ENCODE measurements at regions not wholly inside any gene's neighbourhood (a gene's known extent, or its start where the extent isn't known, plus 50 kb on each side); places are given as distances from the start of the nearest gene placed in this dataset.

GRCh38 chrX:7218321-7219152 lies 70.6 kb upstream of the PUDP start (continued):
- no peak for TF ChIP-seq ZSCAN5A (CRISPR knock-in tag; IDR thresholded peaks at IDR 0.05; ENCODE audit: borderline replicate concordance)
- no peak for TF ChIP-seq ZNF280B (CRISPR knock-in tag; IDR thresholded peaks at IDR 0.05; ENCODE audit: borderline replicate concordance)
- no peak for TF ChIP-seq HCFC1 (IDR thresholded peaks at IDR 0.05; ENCODE audit: low read depth, low read length)
- no peak for TF ChIP-seq ZNF574 (CRISPR knock-in tag; IDR thresholded peaks at IDR 0.05)
- TF ChIP-seq ZSCAN31 (CRISPR knock-in tag; IDR thresholded peaks at IDR 0.05; ENCODE audit: low read depth): no peak
- no peak for TF ChIP-seq ATF1 (CRISPR knock-in tag; IDR thresholded peaks at IDR 0.05)

Measured in HepG2 (cell line).